Urinary bladder (tissue), 3 donors: ENCODE measurements at regions not wholly inside any gene's neighbourhood (a gene's known extent, or its start where the extent isn't known, plus 50 kb on each side); places are given as distances from the start of the nearest gene placed in this dataset.

Source experiments
- DNase-seq: peaks from one replicate; pipeline ENCODE4 v3.0.0-alpha.2; 2015; ENCODE audit errors: extremely low spot score
- H3K27ac ChIP-seq: one replicate; pipeline ENCODE4 v1.5.1; 2013; ENCODE audit warnings: low read depth, mild to moderate bottlenecking, moderate library complexity
- H3K36me3 ChIP-seq: one replicate; pipeline ENCODE4 v1.6.1; 2013; ENCODE audit warnings: mild to moderate bottlenecking, moderate library complexity; ENCODE audit not compliant: insufficient read depth
- H3K4me1 ChIP-seq: one replicate; pipeline ENCODE4 v1.6.1; 2013; ENCODE audit warnings: mild to moderate bottlenecking, moderate library complexity; ENCODE audit not compliant: insufficient read depth
- H3K4me3 ChIP-seq: one replicate; pipeline ENCODE4 v1.5.1; 2013; ENCODE audit warnings: low read depth, low read length
- WGBS: extraction: QIAGEN DNeasy Blood & Tissue Kit; methylation state at CpG from one replicate; pipeline ENCODE4 v1.1.7; 2013; 5-methylcytosine and 5-hydroxymethylcytosine counted together
- donor health status: healthy with polysubstance abuse.
- donor health status: healthy.

DNA sequence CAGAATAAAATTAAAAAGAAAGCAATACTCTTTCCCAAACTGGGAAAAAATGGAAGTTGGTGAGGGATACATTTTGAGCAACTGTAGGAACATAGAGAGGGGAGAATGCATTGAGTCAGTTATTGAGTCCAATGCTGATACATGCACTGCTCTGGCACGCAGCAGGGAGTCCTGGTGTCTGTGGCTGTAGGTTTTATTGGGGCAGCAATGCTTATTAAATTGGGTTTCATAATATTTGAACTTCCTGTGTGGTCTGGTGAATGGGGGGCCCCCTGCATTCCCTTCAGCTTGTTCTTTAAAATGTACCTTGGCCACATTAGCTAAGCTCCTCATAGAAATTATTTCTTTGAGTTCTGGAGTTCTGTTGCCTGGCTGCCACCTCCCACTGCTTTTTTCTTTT lies 125.2 kb upstream of the ELAC2 start:
- WGBS = 43% methylated on average over 1 of the region's 1 CpG
- no peak for DNase-seq
- no peak overlapping the region for H3K4me3 ChIP-seq
- H3K36me3 ChIP-seq = no peaks in the 10 kb centered on the region
- no peaks in the 10 kb centered on the region for H3K4me1 ChIP-seq
- H3K27ac ChIP-seq = no peak overlapping the region

DNA sequence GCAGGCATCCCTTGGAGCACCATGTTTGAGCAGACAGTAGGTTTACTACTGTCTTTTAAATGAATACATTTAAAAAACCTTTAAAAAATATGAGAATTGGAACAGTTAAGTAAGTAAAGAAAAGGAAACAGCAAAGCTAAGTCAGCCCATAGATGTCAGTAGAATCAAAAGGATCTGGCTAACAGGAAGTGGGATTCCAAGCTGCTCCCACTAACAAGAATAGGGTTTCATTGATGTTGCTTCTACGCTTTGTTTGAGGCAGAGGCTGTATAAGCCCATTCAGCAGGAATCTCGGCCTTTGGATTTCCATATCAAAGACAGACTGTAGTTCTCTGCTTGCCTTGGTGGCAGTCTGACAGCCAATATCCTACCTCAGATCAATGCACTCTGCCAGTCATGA lies 122.9 kb upstream of the ELAC2 start:
- no peak overlapping the region for H3K27ac ChIP-seq
- 29% methylated on average over 2 of the region's 2 CpGs for WGBS
- H3K4me1 ChIP-seq = no peaks in the 10 kb centered on the region
- no peaks in the 10 kb centered on the region for H3K36me3 ChIP-seq
- no peak overlapping the region for H3K4me3 ChIP-seq
- no peak for DNase-seq

DNA sequence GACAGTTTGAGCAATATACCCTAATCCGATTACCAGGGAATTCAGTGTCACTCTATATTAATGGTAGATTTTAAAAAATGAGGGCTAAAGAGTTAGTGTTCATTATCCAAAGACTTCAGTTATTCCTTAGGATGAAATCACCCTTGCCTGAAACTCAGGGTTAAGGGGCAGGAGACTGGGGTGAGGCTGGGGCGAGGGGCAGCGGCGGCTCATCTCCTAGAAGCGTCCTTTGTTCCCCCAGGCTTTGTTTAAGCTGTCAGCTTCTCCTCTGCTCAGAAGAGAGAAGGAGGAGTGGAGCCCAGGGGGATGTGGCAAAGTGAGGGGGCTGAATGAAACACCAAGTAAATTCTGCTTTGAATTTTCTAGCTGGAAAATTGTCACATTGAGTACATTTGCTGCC lies 117.7 kb upstream of the ELAC2 start:
- WGBS = 39% methylated on average over 5 of the region's 5 CpGs
- no peaks in the 10 kb centered on the region for H3K4me1 ChIP-seq
- DNase-seq = no peak
- H3K36me3 ChIP-seq = no peaks in the 10 kb centered on the region
- H3K27ac ChIP-seq = no peak overlapping the region
- no peak overlapping the region for H3K4me3 ChIP-seq

DNA sequence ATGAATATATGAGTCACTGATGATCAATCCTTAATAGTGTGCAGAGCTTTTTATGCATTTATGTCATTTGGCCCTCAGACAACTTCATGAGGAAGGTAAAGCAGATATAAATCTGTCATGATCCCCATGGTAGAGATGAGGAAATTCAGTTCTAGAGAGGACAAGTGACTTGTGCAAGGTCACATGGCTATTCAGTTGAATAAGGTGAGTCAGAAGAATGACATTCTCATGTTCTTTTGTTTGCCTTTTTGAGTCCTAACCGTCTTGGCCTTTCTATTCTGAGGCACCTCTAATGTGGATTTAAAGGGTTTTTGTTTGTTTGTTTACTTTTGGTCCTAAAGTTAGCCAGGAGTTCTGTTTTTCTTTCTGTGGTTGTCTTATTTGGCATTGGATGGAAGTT lies 116.2 kb upstream of the ELAC2 start:
- DNase-seq = no peak
- Histone ChIP-seq H3K27ac (no peak overlapping the region), H3K4me1 (no peaks in the 10 kb centered on the region), H3K4me3 (no peak overlapping the region), H3K36me3 (no peaks in the 10 kb centered on the region)
- WGBS = 26% methylated on average over 1 of the region's 1 CpG

DNA sequence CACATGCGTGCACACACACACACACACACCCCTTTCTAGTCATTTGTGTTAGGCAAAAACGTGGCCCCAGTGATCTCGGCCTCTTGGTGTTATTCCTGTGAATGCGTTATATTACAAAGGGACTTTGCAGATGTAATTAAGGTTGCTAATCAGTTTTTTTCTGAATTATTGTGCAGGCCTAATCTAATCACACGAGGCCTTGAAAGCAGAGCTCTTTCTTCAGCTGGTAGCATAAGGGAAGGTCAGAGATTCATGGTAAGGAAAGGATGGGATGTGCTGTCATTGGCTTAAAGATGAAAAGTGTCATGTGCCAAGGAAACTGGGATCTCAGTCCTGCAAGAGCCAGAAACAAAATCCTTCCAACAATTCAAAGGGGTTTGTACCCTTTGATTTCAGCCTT lies 113.4 kb upstream of the ELAC2 start:
- no peaks in the 10 kb centered on the region for H3K4me1 ChIP-seq
- WGBS = 63% methylated on average over 5 of the region's 5 CpGs

DNA sequence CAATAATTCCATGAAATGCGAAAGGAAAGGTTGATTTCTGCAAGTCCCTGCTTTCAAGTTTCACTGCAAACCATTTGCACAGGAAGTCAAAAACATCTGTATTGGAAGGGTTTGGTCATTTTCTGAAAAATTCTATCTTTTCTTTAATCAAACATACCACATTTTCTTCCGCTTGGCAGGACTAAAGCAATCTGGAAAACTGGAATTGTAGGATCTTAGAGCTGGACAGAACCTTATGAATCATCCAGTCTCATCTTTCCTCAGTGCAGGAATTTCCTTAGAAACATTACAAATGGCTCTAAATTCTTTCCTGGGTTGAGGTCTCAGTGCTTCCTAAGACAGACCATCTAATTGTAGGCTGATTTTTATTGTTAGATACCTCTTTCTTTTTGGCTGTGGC lies 111.5 kb upstream of the ELAC2 start:
- DNase-seq = no peak
- Histone ChIP-seq H3K4me3 (no peak overlapping the region), H3K4me1 (no peaks in the 10 kb centered on the region), H3K27ac (no peak overlapping the region), H3K36me3 (no peaks in the 10 kb centered on the region)
- 75% methylated on average over 2 of the region's 2 CpGs for WGBS

More for the DNA sequence above, 113.4 kb upstream of the ELAC2 start:
- H3K36me3 ChIP-seq = no peaks in the 10 kb centered on the region
- no peak overlapping the region for H3K4me3 ChIP-seq
- DNase-seq = no peak
- no peak overlapping the region for H3K27ac ChIP-seq

DNA sequence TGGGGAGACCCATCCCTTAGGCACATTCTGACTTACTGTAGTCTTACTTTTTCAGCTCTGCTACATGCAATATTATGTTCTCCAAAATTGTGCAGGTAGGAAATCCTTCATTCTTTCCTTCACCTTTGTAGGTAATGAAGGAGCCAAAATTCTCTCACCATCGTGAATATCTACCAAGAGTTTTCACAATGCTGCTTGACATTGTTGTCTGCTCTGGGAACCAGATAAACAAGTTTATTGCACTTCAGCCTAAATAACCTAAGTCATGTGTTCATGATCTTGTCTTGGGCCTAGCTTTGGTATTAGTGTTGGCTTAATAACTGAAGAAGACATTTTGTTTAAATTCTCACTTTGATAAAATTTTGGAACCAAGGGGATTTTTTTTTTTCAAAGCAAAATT lies 110.8 kb upstream of the ELAC2 start:
- DNase-seq = no peak
- Histone ChIP-seq H3K36me3 (no peaks in the 10 kb centered on the region), H3K4me1 (no peaks in the 10 kb centered on the region), H3K4me3 (no peak overlapping the region), H3K27ac (no peak overlapping the region)
- 55% methylated on average over 1 of the region's 1 CpG for WGBS

DNA sequence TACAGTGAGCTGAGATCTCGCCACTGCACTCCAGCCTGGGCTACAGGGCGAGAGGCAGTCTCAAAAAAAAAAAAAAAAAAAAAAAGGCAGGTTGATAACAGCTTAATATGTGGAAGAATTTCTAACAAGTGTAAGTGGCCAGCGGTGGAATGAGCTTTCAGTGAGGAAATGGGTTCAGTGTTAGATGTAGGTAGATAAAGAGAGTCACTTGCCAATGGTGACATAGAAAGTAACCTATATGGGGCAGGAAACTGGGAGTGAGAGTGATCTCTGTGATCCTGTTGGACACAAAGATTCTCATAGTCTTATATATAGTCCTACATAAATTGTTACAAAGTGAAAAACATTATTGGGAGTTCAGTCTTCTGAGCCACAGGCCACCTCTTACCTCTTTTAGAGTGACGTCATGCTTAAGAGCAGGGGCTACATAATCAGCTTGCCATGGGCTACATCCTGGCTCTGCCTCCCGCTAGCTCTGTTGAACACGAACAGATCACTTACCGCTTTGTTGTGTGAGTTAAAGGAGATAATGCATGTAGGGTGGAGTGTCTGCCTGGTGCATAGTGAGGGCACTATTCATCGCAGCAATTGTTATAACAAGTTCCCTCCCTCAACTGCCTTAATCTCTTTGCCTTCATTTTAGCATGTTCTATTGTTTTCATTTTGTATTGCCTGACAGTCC lies 110.2 kb upstream of the ELAC2 start:
- no peak overlapping the region for H3K4me3 ChIP-seq
- H3K4me1 ChIP-seq = no peaks in the 10 kb centered on the region
- WGBS = 92% methylated on average over 8 of the region's 8 CpGs
- DNase-seq = no peak
- H3K36me3 ChIP-seq = no peaks in the 10 kb centered on the region
- H3K27ac ChIP-seq = no peak overlapping the region

DNA sequence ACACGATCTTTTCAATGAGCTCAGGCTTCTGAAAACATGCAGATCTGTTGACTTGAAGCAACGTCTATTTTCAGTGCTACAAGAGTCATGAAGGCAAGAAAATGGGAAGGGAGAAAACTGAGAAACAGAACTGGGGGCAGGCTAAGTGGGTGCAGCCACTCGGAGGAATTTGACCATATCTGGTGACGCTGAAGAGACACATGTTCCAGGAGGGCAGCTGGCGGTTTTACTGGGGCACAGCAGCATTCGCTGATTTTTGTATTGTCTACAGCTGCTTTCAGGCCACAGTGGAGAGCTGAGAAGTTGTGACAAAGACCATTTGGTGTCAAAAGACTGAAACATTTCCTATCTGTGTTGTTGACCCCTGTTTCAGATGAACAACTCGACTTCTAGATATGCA lies 103.0 kb upstream of the ELAC2 start:
- Histone ChIP-seq H3K36me3 (no peaks in the 10 kb centered on the region), H3K27ac (no peak overlapping the region), H3K4me1 (no peaks in the 10 kb centered on the region), H3K4me3 (no peak overlapping the region)
- DNase-seq = no peak
- 42% methylated on average over 7 of the region's 7 CpGs for WGBS

DNA sequence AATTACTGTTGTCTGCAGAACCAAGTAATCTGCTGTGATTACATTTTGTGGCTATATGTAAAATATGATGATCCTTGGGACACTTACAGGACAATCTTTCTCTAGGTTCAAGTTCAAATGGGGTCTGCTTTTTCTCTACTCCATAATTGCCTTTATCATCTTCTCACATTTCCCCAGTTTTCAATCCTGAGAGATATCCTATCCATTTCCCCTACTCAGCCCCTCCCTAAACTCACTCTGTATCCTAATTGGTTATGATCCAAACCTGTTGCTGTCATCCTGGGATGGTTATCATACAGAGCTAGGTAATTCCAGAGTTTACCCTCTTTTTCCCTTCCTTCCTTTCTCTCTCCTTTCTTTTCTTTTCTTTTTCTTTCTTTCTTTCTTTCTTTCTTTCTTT lies 100.5 kb upstream of the ELAC2 start:
- Histone ChIP-seq H3K4me3 (no peak overlapping the region), H3K36me3 (no peaks in the 10 kb centered on the region), H3K27ac (no peak overlapping the region), H3K4me1 (no peaks in the 10 kb centered on the region)
- no peak for DNase-seq

DNA sequence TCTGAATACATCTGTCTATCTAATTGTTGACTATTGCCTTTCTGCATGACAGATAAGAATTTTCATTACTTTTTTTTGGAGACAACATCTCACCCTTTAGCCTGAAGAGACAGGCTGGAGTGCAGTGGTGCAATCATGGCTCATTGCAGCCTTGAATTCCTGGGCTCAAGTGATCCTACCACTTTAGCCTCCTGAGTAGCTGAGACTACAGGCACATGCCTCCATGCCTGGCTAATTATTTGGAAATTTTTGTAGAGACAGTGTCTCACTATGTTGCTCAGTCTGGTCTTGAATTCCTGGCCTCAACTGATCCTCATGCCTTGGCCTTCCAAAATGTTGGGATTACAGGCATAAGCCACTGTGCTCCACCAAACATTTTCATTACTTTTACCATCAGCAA lies 99.8 kb upstream of the ELAC2 start:
- no peak overlapping the region for H3K4me3 ChIP-seq
- no peak overlapping the region for H3K27ac ChIP-seq
- DNase-seq = no peak
- no peaks in the 10 kb centered on the region for H3K4me1 ChIP-seq
- no peaks in the 10 kb centered on the region for H3K36me3 ChIP-seq

DNA sequence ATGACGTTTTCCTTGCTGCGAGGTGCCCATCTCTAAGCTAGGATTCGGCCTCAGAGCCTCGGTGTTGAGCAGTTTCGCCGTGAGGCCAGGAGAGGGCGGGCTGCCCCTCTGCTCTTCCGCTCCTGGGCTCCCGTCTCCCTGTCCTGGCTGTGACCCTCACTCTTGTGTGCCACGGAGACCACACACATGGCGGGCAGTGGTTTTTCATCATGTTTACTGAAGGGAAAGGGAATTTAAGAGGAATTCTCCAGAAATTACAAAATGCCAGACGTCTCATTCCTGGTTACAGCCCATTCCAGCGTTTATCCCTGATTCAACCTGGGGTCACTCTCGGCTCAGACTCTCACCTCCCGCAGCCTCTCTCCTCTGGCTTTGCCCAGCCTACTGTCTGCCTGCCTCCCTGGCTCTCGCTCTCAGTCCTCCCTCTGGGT lies 96.8 kb upstream of the ELAC2 start:
- H3K4me1 ChIP-seq = no peaks in the 10 kb centered on the region
- H3K27ac ChIP-seq = no peak overlapping the region
- no peak for DNase-seq
- WGBS = 4% methylated on average over 16 of the region's 16 CpGs
- H3K4me3 ChIP-seq = no peak overlapping the region
- H3K36me3 ChIP-seq = no peaks in the 10 kb centered on the region

DNA sequence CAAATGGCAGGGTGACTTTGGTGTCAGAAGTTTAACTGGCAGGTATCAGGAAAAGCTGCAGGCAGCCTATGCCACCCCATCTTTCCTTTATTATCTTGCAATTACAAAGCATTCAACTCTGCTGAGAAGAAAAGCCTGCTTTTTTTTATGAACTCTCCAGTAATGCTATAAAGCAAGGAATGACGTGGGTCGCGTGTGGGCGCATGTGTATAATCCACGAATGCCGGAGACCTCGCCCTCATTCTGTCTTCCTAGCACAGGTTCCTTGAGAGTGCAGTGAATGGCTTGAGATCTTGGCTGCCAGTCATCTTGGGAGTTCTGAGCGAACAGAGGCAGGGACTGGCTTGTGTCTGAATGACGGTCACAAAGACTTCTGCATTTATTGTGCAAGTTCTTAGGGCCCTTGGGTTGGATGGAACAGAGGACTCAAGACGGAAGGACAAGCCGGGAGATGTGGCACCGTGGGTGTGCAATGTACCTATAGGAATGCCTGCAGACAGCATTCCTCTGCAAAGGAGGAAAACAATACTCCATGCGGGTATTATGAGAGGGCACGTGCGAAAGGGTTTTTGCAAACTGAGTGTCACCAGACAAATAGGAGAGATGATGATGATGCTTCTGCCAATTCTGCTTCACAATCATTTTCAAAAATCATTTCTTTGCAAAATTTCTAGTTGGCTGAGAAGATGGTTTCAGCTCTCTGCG lies 96.1 kb upstream of the ELAC2 start:
- no peak overlapping the region for H3K27ac ChIP-seq
- DNase-seq = no peak
- 59% methylated on average over 16 of the region's 16 CpGs for WGBS
- no peaks in the 10 kb centered on the region for H3K36me3 ChIP-seq
- H3K4me3 ChIP-seq = no peak overlapping the region
- H3K4me1 ChIP-seq = no peaks in the 10 kb centered on the region

DNA sequence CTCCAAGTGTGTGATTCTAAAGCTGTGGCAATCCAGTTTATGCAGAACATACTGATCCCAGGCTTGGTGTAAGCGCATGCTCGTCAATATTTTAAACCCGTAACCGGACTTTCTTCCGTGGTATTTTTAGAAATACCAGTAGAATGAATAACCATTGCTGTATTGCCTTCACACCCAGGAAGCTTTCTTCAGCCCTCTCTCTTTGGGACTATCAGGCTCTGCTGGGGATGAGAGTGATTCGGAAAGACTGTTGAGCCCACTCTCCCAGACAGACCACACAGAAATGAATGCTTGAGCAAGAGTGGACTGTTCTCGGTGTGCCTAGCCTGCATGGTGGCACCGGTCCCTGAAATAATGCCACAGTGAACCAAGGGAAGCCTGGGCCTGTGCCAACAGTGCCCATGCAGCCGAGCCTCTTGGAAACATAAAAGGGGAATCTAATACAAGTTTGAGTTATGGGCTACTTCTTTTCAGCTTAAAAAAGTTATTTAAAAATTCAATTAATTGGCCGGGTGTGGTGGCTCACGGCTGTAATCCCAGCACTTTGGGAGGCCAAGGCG lies 89.9 kb upstream of the ELAC2 start:
- H3K27ac ChIP-seq = no peak overlapping the region
- no peaks in the 10 kb centered on the region for H3K36me3 ChIP-seq
- DNase-seq = no peak
- WGBS = 91% methylated on average over 12 of the region's 12 CpGs
- H3K4me1 ChIP-seq = no peaks in the 10 kb centered on the region
- no peak overlapping the region for H3K4me3 ChIP-seq
